T-cell (primary cell): ENCODE measurements at regions not wholly inside any gene's neighbourhood (a gene's known extent, or its start where the extent isn't known, plus 50 kb on each side); places are given as distances from the start of the nearest gene placed in this dataset.

Experiments
- ATAC-seq, 4 experiments: fragments of 200-7000 bp in 3 of 4; fragments of 150-1000 bp in 1 of 4; cut with Tn5 transposase; replicated peaks in 1 of 4; 1 replicate in 3 of 4; 2 replicates in 1 of 4; pipeline ENCODE4 v1.10.0; 2021; ENCODE audit warnings: moderate library complexity in 3 of 4, mild to moderate bottlenecking in 2 of 4, moderate number of reproducible peaks in 1 of 4
- CTCF ChIA-PET, 2 donors: fragments of 300-600 bp; sonication (Branson Sonifier 250); formaldehyde crosslinking; loops; one replicate each; lab custom pipeline; 2022; ENCODE audit warnings: antibody characterized with exemption in 2 of 2; lab: Charles Lee
- POLR2A ChIA-PET, 2 donors: fragments of 300-600 bp; sonication (Branson Sonifier 250); formaldehyde crosslinking; loops; one replicate each; lab custom pipeline; 2022; ENCODE audit warnings: antibody characterized with exemption in 2 of 2; lab: Charles Lee
- DNase-seq, 35 experiments: peaks; one replicate each; pipeline versions ENCODE4 v3.0.0 to v3.0.0-alpha.2; 2013 to 2023
- H3K27ac ChIP-seq: one replicate; pipeline ENCODE4 v1.5.1; 2013; ENCODE audit warnings: low read length
- H3K27me3 ChIP-seq, 2 experiments: replicated peaks in 1 of 2; 1 replicate in 1 of 2; 2 replicates in 1 of 2; pipeline versions ENCODE4 v1.6.1 to v1.7.0; 2013; ENCODE audit warnings: low read length in 1 of 2, mixed read lengths in 1 of 2; ENCODE audit not compliant: control insufficient read depth in 2 of 2, insufficient read depth in 2 of 2; ENCODE audit errors: extremely low read depth in 1 of 2
- H3K36me3 ChIP-seq, 2 donors: 1 replicate in 1 of 2; 2 replicates in 1 of 2; pipeline versions ENCODE4 v1.6.1 to v1.7.0; 2013; ENCODE audit warnings: low read length in 1 of 2; ENCODE audit not compliant: control insufficient read depth in 2 of 2, insufficient read depth in 1 of 2; ENCODE audit errors: extremely low read depth in 1 of 2
- H3K4me1 ChIP-seq, 2 experiments: 1 replicate in 1 of 2; 2 replicates in 1 of 2; pipeline versions ENCODE4 v1.6.1 to v1.7.0; 2013; ENCODE audit warnings: low read length in 2 of 2, mixed read lengths in 1 of 2; ENCODE audit not compliant: insufficient read depth in 2 of 2, control insufficient read depth in 1 of 2; ENCODE audit errors: extremely low read depth in 1 of 2
- H3K4me3 ChIP-seq, 2 donors: 1 replicate in 1 of 2; 2 replicates in 1 of 2; pipeline versions ENCODE4 v1.5.1 to v1.7.0; 2013; ENCODE audit warnings: mild to moderate bottlenecking in 2 of 2, low read length in 1 of 2, moderate library complexity in 1 of 2; ENCODE audit not compliant: control insufficient read depth in 1 of 2; ENCODE audit errors: extremely low read depth in 1 of 2
- H3K9me3 ChIP-seq: 2 replicates; pipeline ENCODE4 v1.7.0; 2013
- H3K27ac Mint-ChIP-seq, 2 donors: one replicate each; pipeline ENCODE4 v1.8.0; 2020 to 2021; ENCODE audit warnings: mild to moderate bottlenecking in 2 of 2, mixed read lengths in 2 of 2
- H3K27me3 Mint-ChIP-seq, 2 donors: one replicate each; pipeline ENCODE4 v1.8.0; 2021 to 2022; ENCODE audit warnings: mixed read lengths in 2 of 2
- H3K36me3 Mint-ChIP-seq: one replicate; pipeline ENCODE4 v1.8.0; 2021; ENCODE audit warnings: mixed read lengths
- H3K4me1 Mint-ChIP-seq, 3 donors: one replicate each; pipeline ENCODE4 v1.8.0; 2020 to 2022; ENCODE audit warnings: mixed read lengths in 3 of 3, mild to moderate bottlenecking in 1 of 3
- H3K4me3 Mint-ChIP-seq, 3 donors: one replicate each; pipeline ENCODE4 v1.8.0; 2020 to 2022; ENCODE audit warnings: mild to moderate bottlenecking in 3 of 3, mixed read lengths in 3 of 3, moderate library complexity in 3 of 3
- H3K9me3 Mint-ChIP-seq, 3 donors: one replicate each; pipeline ENCODE4 v1.8.0; 2020 to 2022; ENCODE audit warnings: mixed read lengths in 3 of 3
- WGBS: methylation state at CpG from one replicate; pipeline ENCODE4 v1.1.5; 2013; ENCODE audit warnings: missing lambda C conversion rate; ENCODE audit not compliant: insufficient coverage; 5-methylcytosine and 5-hydroxymethylcytosine counted together

DNA sequence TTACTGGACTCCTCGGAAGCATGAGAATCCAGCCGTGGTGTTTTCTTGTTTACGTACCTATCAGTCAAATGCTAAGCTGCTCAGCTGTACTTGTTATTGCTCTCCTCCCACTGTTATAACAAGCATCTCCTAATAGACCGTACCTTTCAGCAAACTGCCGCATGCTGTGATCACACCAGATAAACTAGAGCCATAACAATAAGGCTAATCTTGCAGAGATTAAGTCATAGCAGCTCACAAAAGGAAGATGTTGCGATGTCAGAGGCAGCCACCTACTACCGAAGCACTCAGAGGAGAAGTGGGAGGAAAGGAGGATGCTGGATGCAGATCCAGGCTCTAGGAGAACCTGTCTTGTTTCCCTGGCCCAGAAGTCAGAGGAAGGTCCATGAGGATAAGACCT is 196.0 kb downstream of the GALC start:
- Histone ChIP-seq H3K4me1 (no peaks in the 10 kb centered on the region), H3K9me3 (no peaks in the 10 kb centered on the region), H3K36me3 (no peaks in the 10 kb centered on the region), H3K4me3 (no peak overlapping the region), H3K27ac (no peak overlapping the region), H3K27me3 (peaks cover 0 to 7% of the 10 kb centered on the region in 2 experiments)
- ATAC-seq, result no peak
- CTCF ChIA-PET, result no interaction called here
- DNase-seq, result no peak
- peaks cover 12 to 14% of the 10 kb centered on the region in 2 donors for H3K27me3 Mint-ChIP-seq
- no peak overlapping the region for H3K4me3 Mint-ChIP-seq
- no peaks in the 10 kb centered on the region for H3K36me3 Mint-ChIP-seq
- no peaks in the 10 kb centered on the region for H3K4me1 Mint-ChIP-seq
- no peaks in the 10 kb centered on the region for H3K9me3 Mint-ChIP-seq
- POLR2A ChIA-PET, result no interaction called here
- 73% methylated on average over 5 of the region's 7 CpGs for WGBS
- H3K27ac Mint-ChIP-seq, result no peak overlapping the region

DNA sequence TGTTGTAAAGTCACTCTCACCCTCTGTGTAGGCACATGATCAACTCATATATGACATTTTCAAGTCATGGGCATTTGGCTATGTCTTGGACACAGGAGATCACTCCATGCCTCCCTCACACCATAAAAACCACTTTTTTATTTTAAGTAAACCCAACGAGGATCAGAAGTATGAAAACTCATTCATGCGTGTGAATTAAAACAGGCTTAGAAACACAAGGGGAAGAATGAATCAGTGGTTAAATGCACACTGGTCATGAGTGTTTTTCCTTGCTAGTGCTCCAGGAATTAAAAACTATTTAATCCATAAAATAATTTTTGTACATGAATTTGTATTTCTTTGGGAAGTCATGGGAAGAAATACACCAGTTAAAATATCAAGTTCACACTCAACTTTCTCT is 198.4 kb downstream of the GALC start:
- ChIA-PET CTCF (no interaction called here), POLR2A (no interaction called here)
- ATAC-seq (no peak), DNase-seq (no peak)
- WGBS, result no CpG with 5 or more reads among the region's 2 CpGs
- H3K36me3 ChIP-seq, result no peaks in the 10 kb centered on the region
- Mint-ChIP-seq H3K27ac (no peak overlapping the region), H3K9me3 (no peaks in the 10 kb centered on the region), H3K4me3 (no peak overlapping the region), H3K36me3 (no peaks in the 10 kb centered on the region), H3K4me1 (no peaks in the 10 kb centered on the region), H3K27me3 (peaks cover 8 to 11% of the 10 kb centered on the region in 2 donors)
- H3K4me3 ChIP-seq, result no peak overlapping the region
- H3K9me3 ChIP-seq, result no peaks in the 10 kb centered on the region
- H3K27ac ChIP-seq, result no peak overlapping the region
- H3K27me3 ChIP-seq, result peaks cover 0 to 7% of the 10 kb centered on the region in 2 experiments
- H3K4me1 ChIP-seq, result no peaks in the 10 kb centered on the region

DNA sequence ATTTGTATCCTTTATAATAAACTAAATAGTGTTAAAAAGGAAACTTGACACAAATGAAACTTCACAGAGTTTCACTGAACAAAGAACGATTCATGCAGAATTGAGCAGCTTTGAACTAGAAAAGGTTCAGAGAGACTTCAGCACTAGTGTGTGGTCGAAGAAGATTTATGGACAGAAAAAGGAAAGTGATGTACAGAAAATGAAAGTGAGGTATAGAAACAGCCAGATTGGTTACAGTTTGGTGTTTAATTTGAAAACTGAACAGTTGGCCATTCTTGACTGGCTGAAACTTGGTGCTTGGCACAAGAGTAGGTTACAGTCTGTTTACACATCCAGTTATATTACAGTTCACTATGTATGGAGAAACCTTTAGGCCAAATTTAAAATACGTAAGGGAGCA is 207.1 kb downstream of the GALC start:
- CTCF ChIA-PET, result no interaction called here

DNA sequence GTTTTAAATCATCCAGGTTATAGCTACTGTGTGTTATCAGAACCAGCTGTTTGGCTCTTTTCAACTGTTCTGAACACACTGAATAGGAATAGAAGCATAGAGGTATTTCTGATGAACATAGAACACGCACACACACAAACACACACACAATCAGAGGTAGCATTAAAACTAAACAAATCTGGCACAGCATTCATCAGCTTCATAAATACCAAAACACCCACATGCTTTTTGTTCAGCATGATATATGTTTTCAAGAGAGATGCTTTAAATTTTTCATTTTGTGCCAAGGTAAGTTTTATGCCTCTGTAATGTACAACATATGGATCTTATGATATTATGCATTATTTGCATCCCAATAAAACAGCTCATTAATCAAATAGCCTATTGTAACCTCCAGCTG is 208.6 kb downstream of the GALC start:
- Mint-ChIP-seq H3K27me3 (peaks cover 0 to 4% of the 10 kb centered on the region in 2 donors), H3K4me1 (no peaks in the 10 kb centered on the region), H3K36me3 (no peaks in the 10 kb centered on the region), H3K4me3 (no peak overlapping the region), H3K9me3 (peaks cover 0 to 3% (median 0%) of the 10 kb centered on the region in 3 donors), H3K27ac (no peak overlapping the region)
- ChIA-PET CTCF (no interaction called here), POLR2A (no interaction called here)
- no peak overlapping the region for H3K27ac ChIP-seq
- H3K9me3 ChIP-seq, result no peaks in the 10 kb centered on the region
- no peaks in the 10 kb centered on the region for H3K4me1 ChIP-seq
- no peak overlapping the region for H3K4me3 ChIP-seq
- no peaks in the 10 kb centered on the region for H3K36me3 ChIP-seq
- H3K27me3 ChIP-seq, result no peaks in the 10 kb centered on the region
- no peak for DNase-seq
- no peak for ATAC-seq
- WGBS, result no CpG with 5 or more reads among the region's 1 CpG

More for the DNA sequence above, 207.1 kb downstream of the GALC start:
- no peak for DNase-seq
- H3K4me1 Mint-ChIP-seq, result no peaks in the 10 kb centered on the region
- peaks cover 0 to 3% (median 0%) of the 10 kb centered on the region in 3 donors for H3K9me3 Mint-ChIP-seq
- H3K27ac Mint-ChIP-seq, result no peak overlapping the region
- H3K36me3 ChIP-seq, result no peaks in the 10 kb centered on the region
- WGBS, result no CpG with 5 or more reads among the region's 3 CpGs
- peaks cover 0 to 4% of the 10 kb centered on the region in 2 donors for H3K27me3 Mint-ChIP-seq
- no peak overlapping the region for H3K4me3 Mint-ChIP-seq
- H3K36me3 Mint-ChIP-seq, result no peaks in the 10 kb centered on the region
- no peak overlapping the region for H3K4me3 ChIP-seq
- ATAC-seq, result no peak
- no peaks in the 10 kb centered on the region for H3K9me3 ChIP-seq
- H3K4me1 ChIP-seq, result no peaks in the 10 kb centered on the region
- POLR2A ChIA-PET, result no interaction called here
- no peaks in the 10 kb centered on the region for H3K27me3 ChIP-seq
- H3K27ac ChIP-seq, result no peak overlapping the region

DNA sequence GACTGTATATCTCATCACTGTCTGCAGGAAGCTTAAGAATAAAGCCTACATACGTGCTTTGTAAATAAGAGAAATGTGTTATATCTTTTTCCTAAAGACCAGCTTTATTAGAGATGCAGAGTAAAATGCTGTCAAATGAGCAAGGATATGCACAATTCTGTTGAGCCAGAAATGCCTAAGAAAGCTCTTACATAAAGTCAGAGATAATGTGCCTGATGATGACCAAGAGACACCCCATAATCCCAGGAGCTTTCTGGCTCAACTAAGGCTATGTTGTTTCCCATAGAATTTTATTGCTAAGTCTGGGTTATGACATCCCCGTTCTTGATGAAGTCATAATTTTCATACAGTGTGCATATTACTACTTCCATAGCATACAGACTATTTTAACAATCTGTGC is 209.9 kb downstream of the GALC start:
- H3K27ac Mint-ChIP-seq, result no peak overlapping the region
- Histone ChIP-seq H3K27ac (no peak overlapping the region), H3K27me3 (no peaks in the 10 kb centered on the region), H3K9me3 (no peaks in the 10 kb centered on the region), H3K4me1 (no peaks in the 10 kb centered on the region), H3K4me3 (no peak overlapping the region), H3K36me3 (no peaks in the 10 kb centered on the region)
- WGBS, result no CpG with 5 or more reads among the region's 2 CpGs
- H3K27me3 Mint-ChIP-seq, result peaks cover 0 to 8% of the 10 kb centered on the region in 2 donors
- H3K4me3 Mint-ChIP-seq, result no peak overlapping the region
- ChIA-PET CTCF (no interaction called here), POLR2A (interaction anchor here in 1 of 2 donors (0.5 kb wide), 1 partner anchor 47 kb away, joined by 3 read pairs; no protein-coding TSS in a partner anchor)
- no peaks in the 10 kb centered on the region for H3K4me1 Mint-ChIP-seq
- H3K36me3 Mint-ChIP-seq, result no peaks in the 10 kb centered on the region
- DNase-seq (no peak), ATAC-seq (no peak)
- peaks cover 0 to 11% (median 0%) of the 10 kb centered on the region in 3 donors for H3K9me3 Mint-ChIP-seq

DNA sequence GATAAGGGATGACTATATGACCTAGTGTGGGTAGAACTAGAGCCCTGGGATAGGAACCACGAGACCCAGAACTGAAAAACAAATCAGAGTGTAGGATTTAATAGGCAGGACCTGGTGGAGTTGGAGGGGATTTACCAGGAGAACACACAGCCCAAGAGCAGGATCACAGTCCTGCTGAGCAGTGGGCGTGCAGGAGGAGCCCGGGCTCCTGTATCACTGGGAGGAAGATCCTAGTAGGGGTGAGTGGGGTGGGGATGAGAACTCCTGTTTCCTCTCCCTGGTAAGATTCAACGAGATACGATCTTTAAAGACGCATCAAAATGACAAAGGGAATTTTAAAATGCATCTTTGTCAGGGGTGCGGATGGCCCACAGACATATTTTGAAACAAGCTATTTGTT is 220.1 kb downstream of the GALC start:
- Histone ChIP-seq H3K4me1 (no peaks in the 10 kb centered on the region), H3K36me3 (no peaks in the 10 kb centered on the region), H3K27me3 (peaks cover 0 to 4% of the 10 kb centered on the region in 2 experiments), H3K4me3 (no peak overlapping the region), H3K27ac (no peak overlapping the region), H3K9me3 (no peaks in the 10 kb centered on the region)
- H3K9me3 Mint-ChIP-seq, result no peaks in the 10 kb centered on the region
- H3K4me3 Mint-ChIP-seq, result no peak overlapping the region
- H3K36me3 Mint-ChIP-seq, result no peaks in the 10 kb centered on the region
- H3K27ac Mint-ChIP-seq, result no peak overlapping the region
- peaks cover 0 to 3% of the 10 kb centered on the region in 2 donors for H3K27me3 Mint-ChIP-seq
- WGBS, result 0% methylated on average over 1 of the region's 7 CpGs
- ATAC-seq (no peak), DNase-seq (no peak)
- H3K4me1 Mint-ChIP-seq, result no peaks in the 10 kb centered on the region
- CTCF ChIA-PET, result no interaction called here
- POLR2A ChIA-PET, result no interaction called here

DNA sequence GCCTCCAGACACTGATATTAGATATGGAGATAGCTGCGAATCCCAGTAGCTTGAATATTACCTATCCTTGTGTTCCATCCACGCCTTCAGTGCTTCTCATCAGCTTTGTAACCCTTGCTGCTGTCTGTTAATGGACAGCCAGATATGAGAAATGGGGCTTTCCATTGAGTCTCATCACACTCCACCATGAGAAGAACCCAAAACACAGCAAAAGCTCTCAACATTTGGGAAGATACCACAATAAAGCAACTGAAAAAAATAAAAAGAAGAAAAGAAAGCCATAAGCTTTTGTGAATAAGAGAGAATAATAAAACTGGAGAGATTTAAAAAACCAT is 225.4 kb downstream of the GALC start:
- Mint-ChIP-seq H3K4me1 (no peaks in the 10 kb centered on the region), H3K27ac (no peak overlapping the region), H3K27me3 (peaks cover 3 to 14% of the 10 kb centered on the region in 2 donors), H3K4me3 (no peak overlapping the region), H3K9me3 (peaks cover 5 to 9% (median 8%) of the 10 kb centered on the region in 3 donors), H3K36me3 (no peaks in the 10 kb centered on the region)
- Histone ChIP-seq H3K4me3 (no peak overlapping the region), H3K27ac (no peak overlapping the region), H3K4me1 (no peaks in the 10 kb centered on the region), H3K9me3 (no peaks in the 10 kb centered on the region), H3K27me3 (peaks cover 0 to 4% of the 10 kb centered on the region in 2 experiments), H3K36me3 (no peaks in the 10 kb centered on the region)
- POLR2A ChIA-PET, result no interaction called here
- CTCF ChIA-PET, result no interaction called here
- DNase-seq (no peak), ATAC-seq (no peak)
- WGBS, result no CpG with 5 or more reads among the region's 2 CpGs
